Activated naive CD8-positive, alpha-beta T cell treated with anti-CD3 and anti-CD28 coated beads, Interleukin-2, amount 50 U/mL, for 24 hours (primary cell): ENCODE measurements at regions not wholly inside any gene's neighbourhood (a gene's known extent, or its start where the extent isn't known, plus 50 kb on each side); places are given as distances from the start of the nearest gene placed in this dataset.

Experiments used
- ATAC-seq: fragments of 150-1000 bp; cut with Tn5 transposase; one replicate; pipeline ENCODE4 v1.10.0; 2021
- DNase-seq: peaks from one replicate; pipeline ENCODE4 v3.0.0; 2021
- H3K27ac Mint-ChIP-seq: one replicate; pipeline ENCODE4 v1.8.0; 2021; ENCODE audit warnings: mild to moderate bottlenecking, mixed read lengths
- H3K27me3 Mint-ChIP-seq: one replicate; pipeline ENCODE4 v1.8.0; 2021; ENCODE audit warnings: mixed read lengths
- H3K36me3 Mint-ChIP-seq: one replicate; pipeline ENCODE4 v1.8.0; 2021; ENCODE audit warnings: low read depth, mixed read lengths
- H3K4me1 Mint-ChIP-seq: one replicate; pipeline ENCODE4 v1.8.0; 2021; ENCODE audit warnings: mixed read lengths
- H3K4me3 Mint-ChIP-seq: one replicate; pipeline ENCODE4 v1.8.0; 2021; ENCODE audit warnings: mild to moderate bottlenecking, moderate library complexity, mixed read lengths
- H3K9me3 Mint-ChIP-seq: one replicate; pipeline ENCODE4 v1.8.0; 2021; ENCODE audit warnings: mixed read lengths

DNA sequence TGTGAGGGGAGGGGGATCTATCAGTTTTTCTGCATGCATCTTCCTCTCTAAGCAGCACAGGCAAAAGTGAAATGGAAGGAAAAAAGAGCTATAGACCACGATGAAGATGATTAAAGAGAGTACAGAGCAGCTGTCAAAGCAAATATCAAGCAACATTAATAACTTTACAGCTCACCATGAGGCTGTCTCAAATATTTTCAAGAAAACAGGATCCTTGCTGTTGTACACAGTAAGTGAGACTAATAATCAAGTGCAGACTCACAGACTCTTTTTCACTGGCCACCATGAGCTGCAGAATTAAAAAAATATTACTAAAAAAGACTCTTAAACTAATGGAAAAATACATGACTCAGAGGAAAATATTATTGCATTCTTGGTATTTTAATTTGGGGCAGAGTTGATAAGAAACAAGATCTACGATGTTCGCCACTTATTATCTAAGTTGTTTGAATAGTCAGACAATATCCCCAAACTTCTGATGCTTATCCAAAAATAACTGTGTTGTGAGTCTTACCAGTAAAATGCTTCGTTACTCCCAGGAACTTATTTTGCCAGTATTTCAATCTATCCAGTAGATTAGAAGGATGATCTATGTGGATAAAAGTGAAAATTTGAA is 817.5 kb upstream of the ALCAM start:
- ATAC-seq (no peak), DNase-seq (no peak)
- Mint-ChIP-seq H3K4me3 (no peak overlapping the region), H3K27ac (no peak overlapping the region), H3K36me3 (no peaks in the 10 kb centered on the region), H3K4me1 (no peaks in the 10 kb centered on the region), H3K27me3 (peaks cover 3% of the 10 kb centered on the region), H3K9me3 (no peaks in the 10 kb centered on the region)

- ATAC-seq (no peak), DNase-seq (no peak)
- H3K27me3 Mint-ChIP-seq = peaks cover 5% of the 10 kb centered on the region
- no peaks in the 10 kb centered on the region for H3K9me3 Mint-ChIP-seq
- H3K36me3 Mint-ChIP-seq = no peaks in the 10 kb centered on the region
- no peaks in the 10 kb centered on the region for H3K4me1 Mint-ChIP-seq
- no peak overlapping the region for H3K4me3 Mint-ChIP-seq
- no peak overlapping the region for H3K27ac Mint-ChIP-seq
Measured at GRCh38 chr3:104553121-104553520, 813.6 kb upstream of the ALCAM start.

- Mint-ChIP-seq H3K4me3 (no peak overlapping the region), H3K4me1 (no peaks in the 10 kb centered on the region), H3K27me3 (peaks cover 5% of the 10 kb centered on the region), H3K27ac (no peak overlapping the region), H3K36me3 (no peaks in the 10 kb centered on the region), H3K9me3 (no peaks in the 10 kb centered on the region)
- ATAC-seq = no peak
- DNase-seq = no peak
Measured at GRCh38 chr3:104554425-104554824, 812.3 kb upstream of the ALCAM start.

DNA sequence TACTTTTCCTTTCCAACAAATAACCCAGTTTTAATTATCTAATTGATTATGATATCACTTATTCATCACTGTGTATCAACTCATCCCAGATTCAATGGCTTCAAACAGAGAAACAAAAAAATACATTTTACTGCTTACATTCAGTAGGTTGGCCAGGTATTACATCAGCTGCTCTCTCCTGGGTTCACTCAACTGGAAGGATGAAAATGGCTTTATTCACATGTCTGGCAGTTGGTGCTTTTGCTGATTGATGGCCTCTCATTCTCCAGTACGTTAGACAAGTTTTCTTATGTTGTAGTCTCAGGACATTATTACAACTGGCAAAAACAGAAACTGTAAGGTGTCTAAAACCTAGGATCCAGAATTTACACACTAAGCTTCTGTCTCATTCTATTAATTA is 811.0 kb upstream of the ALCAM start:
- Mint-ChIP-seq H3K4me3 (no peak overlapping the region), H3K27ac (no peak overlapping the region), H3K9me3 (no peaks in the 10 kb centered on the region), H3K4me1 (no peaks in the 10 kb centered on the region), H3K36me3 (no peaks in the 10 kb centered on the region), H3K27me3 (peaks cover 5% of the 10 kb centered on the region)
- DNase-seq (no peak), ATAC-seq (no peak)

DNA sequence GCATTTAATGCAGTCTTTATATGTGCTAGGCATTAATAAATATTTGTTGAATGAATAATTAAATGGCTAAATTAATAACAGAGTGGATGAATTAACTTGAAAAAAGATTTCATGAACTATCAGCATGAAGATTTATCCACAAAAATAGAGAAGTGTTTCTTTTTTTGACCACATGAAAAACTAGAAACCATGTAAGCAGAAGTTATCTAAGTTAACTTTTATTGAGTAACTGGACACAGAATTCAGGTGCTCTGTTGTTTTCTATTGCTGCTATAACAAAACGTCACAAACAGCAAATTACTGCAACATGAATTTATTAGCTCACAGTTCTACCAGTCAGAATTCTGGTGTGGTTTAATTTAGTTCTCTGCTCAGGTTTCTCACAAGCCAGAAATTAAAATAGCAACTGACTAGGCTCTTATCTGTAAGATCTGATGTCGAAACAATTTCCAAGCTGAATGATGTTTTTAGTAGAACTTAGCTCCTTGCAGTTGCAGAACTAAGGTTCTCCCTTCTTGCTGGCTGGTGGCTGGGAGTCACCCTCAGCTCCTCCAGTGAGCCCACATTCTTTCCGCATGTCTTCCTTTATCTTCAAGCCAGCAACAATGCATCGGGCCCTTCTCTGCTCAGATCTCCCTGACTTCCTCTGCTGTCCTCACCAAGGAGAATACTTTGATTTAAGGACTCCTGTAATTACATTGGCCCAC is 810.2 kb upstream of the ALCAM start:
- DNase-seq = no peak
- Mint-ChIP-seq H3K4me3 (no peak overlapping the region), H3K27ac (no peak overlapping the region), H3K27me3 (peaks cover 5% of the 10 kb centered on the region), H3K9me3 (no peaks in the 10 kb centered on the region), H3K36me3 (no peaks in the 10 kb centered on the region), H3K4me1 (no peaks in the 10 kb centered on the region)
- no peak for ATAC-seq

DNA sequence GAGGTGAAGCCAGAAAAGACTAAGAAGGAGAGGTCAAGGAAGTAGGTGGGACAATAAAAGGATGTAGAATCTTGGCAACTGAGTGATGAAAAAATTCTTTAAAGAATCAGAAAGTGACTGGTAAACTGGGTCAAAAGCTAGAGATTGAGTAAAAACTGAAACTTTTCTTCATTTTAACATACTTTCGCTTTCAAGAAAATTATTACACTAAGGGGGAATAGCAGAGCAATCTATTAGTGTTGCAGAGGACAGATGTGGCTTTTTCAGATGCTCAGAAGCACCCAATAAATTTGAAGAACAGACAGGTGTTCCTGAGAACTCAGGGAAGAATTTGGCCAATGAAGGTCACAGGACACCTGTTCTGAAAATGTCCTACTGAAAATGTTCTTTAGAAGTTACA is 805.4 kb upstream of the ALCAM start:
- Mint-ChIP-seq H3K4me1 (no peaks in the 10 kb centered on the region), H3K9me3 (no peaks in the 10 kb centered on the region), H3K27ac (no peak overlapping the region), H3K27me3 (peaks cover 5% of the 10 kb centered on the region), H3K36me3 (no peaks in the 10 kb centered on the region), H3K4me3 (no peak overlapping the region)
- ATAC-seq = no peak
- no peak for DNase-seq

GRCh38 chr3:104564045-104564643 is 802.6 kb upstream of the ALCAM start:
- no peak for ATAC-seq
- Mint-ChIP-seq H3K27me3 (no peaks in the 10 kb centered on the region), H3K9me3 (no peaks in the 10 kb centered on the region), H3K4me3 (no peak overlapping the region), H3K4me1 (no peaks in the 10 kb centered on the region), H3K27ac (no peak overlapping the region), H3K36me3 (no peaks in the 10 kb centered on the region)
- DNase-seq = peak; percentile 64

GRCh38 chr3:104566054-104566453 is 800.7 kb upstream of the ALCAM start:
- Mint-ChIP-seq H3K9me3 (no peaks in the 10 kb centered on the region), H3K27ac (no peak overlapping the region), H3K36me3 (no peaks in the 10 kb centered on the region), H3K27me3 (no peaks in the 10 kb centered on the region), H3K4me3 (no peak overlapping the region), H3K4me1 (no peaks in the 10 kb centered on the region)
- DNase-seq (no peak), ATAC-seq (no peak)

DNA sequence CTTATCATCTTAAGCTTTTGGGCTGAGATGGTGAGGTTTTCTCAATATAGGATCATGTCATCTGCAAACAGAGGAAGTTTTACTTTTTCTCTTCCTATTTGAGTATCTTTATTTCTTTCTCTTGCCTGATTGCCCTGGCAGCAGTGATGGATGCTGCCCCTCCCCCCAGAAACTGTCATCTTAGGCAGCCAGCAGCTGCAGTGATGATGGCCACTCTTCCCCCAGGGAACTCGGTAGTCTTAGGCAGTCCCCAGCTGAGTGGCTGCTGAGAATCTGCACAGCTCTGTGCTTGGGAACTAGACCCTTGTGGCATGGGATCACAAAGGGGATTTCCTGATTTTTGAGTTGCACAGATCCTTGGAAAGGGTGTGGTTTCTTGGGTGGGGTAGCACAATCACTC is 791.1 kb upstream of the ALCAM start:
- no peaks in the 10 kb centered on the region for H3K4me1 Mint-ChIP-seq
- no peak overlapping the region for H3K27ac Mint-ChIP-seq
- H3K9me3 Mint-ChIP-seq = peaks cover 31% of the 10 kb centered on the region
- no peak for DNase-seq
- no peaks in the 10 kb centered on the region for H3K36me3 Mint-ChIP-seq
- no peak overlapping the region for H3K4me3 Mint-ChIP-seq
- ATAC-seq = no peak
- H3K27me3 Mint-ChIP-seq = peaks cover 5% of the 10 kb centered on the region

DNA sequence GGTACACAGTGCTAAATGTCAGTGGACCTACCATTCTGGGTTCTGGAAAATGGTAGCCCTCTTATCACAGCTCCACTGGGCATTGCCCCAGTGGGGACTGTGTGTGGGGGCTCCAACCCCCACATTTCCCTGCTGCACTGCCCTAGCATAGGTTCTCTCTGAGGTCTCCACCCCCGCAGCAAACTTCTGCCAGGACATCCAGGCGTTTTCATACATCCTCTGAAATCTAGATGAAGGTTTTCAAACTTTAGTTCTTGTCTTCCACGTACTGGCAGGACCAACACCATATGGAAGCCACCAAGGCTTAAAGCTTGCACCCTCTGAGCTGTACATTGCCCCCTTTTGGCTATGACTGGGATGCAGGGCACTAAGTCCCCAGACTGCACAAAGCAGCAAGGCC is 788.2 kb upstream of the ALCAM start:
- Mint-ChIP-seq H3K27me3 (peaks cover 8% of the 10 kb centered on the region), H3K36me3 (no peaks in the 10 kb centered on the region), H3K4me3 (no peak overlapping the region), H3K4me1 (no peaks in the 10 kb centered on the region), H3K9me3 (peaks cover 31% of the 10 kb centered on the region), H3K27ac (no peak overlapping the region)
- DNase-seq = no peak
- no peak for ATAC-seq

DNA sequence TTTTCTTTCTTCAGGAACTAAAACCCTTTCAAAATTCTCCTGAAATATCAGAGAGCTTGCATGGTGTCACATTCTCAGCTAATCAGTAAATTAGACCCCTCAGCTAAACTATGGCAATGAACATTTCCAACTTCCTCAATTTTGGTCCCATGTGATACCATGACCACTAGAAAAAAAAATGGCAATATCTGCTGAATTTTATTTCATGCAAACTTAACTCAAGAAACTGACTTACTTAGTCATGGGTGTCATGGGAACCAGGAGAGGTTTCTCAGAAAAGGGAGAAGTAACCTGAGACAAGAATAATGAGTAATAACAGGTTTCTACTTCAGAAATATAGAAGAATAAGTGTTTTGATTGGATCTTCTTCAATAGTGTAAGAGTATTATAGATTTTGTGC is 784.6 kb upstream of the ALCAM start:
- H3K4me3 Mint-ChIP-seq = no peak overlapping the region
- peaks cover 21% of the 10 kb centered on the region for H3K9me3 Mint-ChIP-seq
- no peak overlapping the region for H3K27ac Mint-ChIP-seq
- peaks cover 3% of the 10 kb centered on the region for H3K27me3 Mint-ChIP-seq
- DNase-seq (no peak), ATAC-seq (no peak)
- no peaks in the 10 kb centered on the region for H3K36me3 Mint-ChIP-seq
- H3K4me1 Mint-ChIP-seq = no peaks in the 10 kb centered on the region

DNA sequence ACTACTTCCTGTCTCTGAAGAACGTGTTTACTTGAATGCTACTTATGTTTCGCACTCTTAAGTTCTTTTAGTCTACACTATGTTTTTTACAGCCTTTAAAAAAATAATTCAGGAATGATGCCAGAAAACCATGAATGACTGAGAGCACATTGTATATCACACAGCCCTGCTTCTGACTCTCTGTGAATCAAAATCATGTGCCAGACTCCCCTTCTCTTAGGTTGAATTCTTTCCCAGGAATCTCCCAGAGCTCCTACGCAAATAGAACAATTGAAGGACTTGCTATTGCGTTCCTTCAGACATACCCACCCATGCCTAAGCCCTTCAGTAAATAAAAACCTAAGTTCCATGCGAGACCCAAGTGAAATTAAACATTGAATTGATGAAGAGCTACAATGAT is 782.0 kb upstream of the ALCAM start:
- Mint-ChIP-seq H3K4me3 (no peak overlapping the region), H3K27ac (no peak overlapping the region), H3K36me3 (no peaks in the 10 kb centered on the region), H3K9me3 (peaks cover 3% of the 10 kb centered on the region), H3K27me3 (peaks cover 6% of the 10 kb centered on the region), H3K4me1 (no peaks in the 10 kb centered on the region)
- DNase-seq (no peak), ATAC-seq (no peak)

DNA sequence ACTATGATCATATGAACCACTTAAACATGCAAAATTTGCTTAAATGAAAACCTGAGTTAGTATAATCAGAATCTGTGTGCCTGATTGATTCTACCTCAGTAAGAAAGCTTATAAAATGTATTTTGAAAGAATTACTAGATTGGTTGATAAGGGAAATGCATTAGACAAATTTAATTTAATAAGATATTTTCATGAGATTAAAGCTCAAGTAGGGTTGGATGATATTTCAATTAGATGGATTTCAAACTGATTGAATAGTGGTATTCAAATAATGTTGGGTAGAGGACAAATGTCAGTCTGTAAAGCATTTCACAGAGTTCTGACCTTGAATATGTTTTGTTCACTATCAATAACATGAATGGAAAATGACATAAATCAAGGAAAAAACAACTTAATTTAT is 780.4 kb upstream of the ALCAM start:
- H3K4me3 Mint-ChIP-seq = no peak overlapping the region
- no peaks in the 10 kb centered on the region for H3K4me1 Mint-ChIP-seq
- ATAC-seq (no peak), DNase-seq (no peak)
- H3K27me3 Mint-ChIP-seq = peaks cover 6% of the 10 kb centered on the region
- no peak overlapping the region for H3K27ac Mint-ChIP-seq
- no peaks in the 10 kb centered on the region for H3K36me3 Mint-ChIP-seq
- H3K9me3 Mint-ChIP-seq = no peaks in the 10 kb centered on the region

- DNase-seq (no peak), ATAC-seq (no peak)
- H3K4me1 Mint-ChIP-seq = peaks cover 2% of the 10 kb centered on the region
- no peak overlapping the region for H3K4me3 Mint-ChIP-seq
- H3K9me3 Mint-ChIP-seq = no peaks in the 10 kb centered on the region
- H3K27me3 Mint-ChIP-seq = peaks cover 3% of the 10 kb centered on the region
- no peak overlapping the region for H3K27ac Mint-ChIP-seq
- H3K36me3 Mint-ChIP-seq = no peaks in the 10 kb centered on the region
Measured at GRCh38 chr3:104588442-104588841, 778.3 kb upstream of the ALCAM start.

DNA sequence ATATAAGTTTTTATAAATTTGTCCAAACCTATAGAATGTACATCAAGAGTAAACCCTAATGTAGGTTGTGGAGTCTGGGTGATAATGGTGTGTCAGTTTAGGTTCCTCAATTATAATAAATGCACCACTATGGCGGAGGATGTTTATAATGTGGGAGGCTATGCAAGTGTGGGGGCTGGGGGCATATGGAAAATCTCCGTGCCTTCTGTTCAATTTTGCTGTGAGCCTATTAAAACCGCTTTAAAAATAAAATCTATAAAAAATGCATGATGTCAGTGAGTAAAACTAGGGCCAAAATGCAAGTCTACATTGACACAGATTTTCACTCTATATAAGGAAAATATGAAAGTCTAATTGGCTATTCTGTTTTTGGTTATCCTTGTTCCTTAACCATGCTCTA is 774.9 kb upstream of the ALCAM start:
- no peak for DNase-seq
- no peaks in the 10 kb centered on the region for H3K9me3 Mint-ChIP-seq
- peaks cover 3% of the 10 kb centered on the region for H3K27me3 Mint-ChIP-seq
- no peak overlapping the region for H3K4me3 Mint-ChIP-seq
- H3K4me1 Mint-ChIP-seq = peaks cover 2% of the 10 kb centered on the region
- no peak for ATAC-seq
- H3K27ac Mint-ChIP-seq = no peak overlapping the region
- H3K36me3 Mint-ChIP-seq = no peaks in the 10 kb centered on the region
